AG04450 (cell line): ENCODE measurements at regions not wholly inside any gene's neighbourhood (a gene's known extent, or its start where the extent isn't known, plus 50 kb on each side); places are given as distances from the start of the nearest gene placed in this dataset.

Source experiments
- CTCF ChIA-PET: fragments of 300-600, 350-600 bp; formaldehyde crosslinking; extraction: SDS; loops from one replicate; lab custom pipeline; 2022; ENCODE audit warnings: antibody characterized with exemption, inconsistent platforms; lab: Charles Lee
- POLR2A ChIA-PET: fragments of 350-600 bp; formaldehyde crosslinking; extraction: SDS; loops from one replicate; lab custom pipeline; 2021; ENCODE audit warnings: antibody characterized with exemption, inconsistent platforms; lab: Yijun Ruan, JAX
- DNase-seq: peaks from one replicate; pipeline ENCODE4 v3.0.0-alpha.2; 2011; ENCODE audit warnings: low read depth, low spot score
- H3K27ac ChIP-seq: one replicate; pipeline ENCODE4 v1.5.1; 2012; ENCODE audit warnings: low read depth, low read length, control low read depth
- H3K27me3 ChIP-seq: one replicate; pipeline ENCODE4 v1.6.0; 2012; ENCODE audit warnings: low read length; ENCODE audit not compliant: control insufficient read depth, insufficient read depth
- H3K4me3 ChIP-seq: 2 replicates; pipeline ENCODE4 v1.5.1; 2011; ENCODE audit warnings: mild to moderate bottlenecking, low read depth, low read length, control low read depth
- H3K9me3 ChIP-seq: 2 replicates; pipeline ENCODE4 v1.5.1; 2012; ENCODE audit warnings: low read length; ENCODE audit not compliant: control insufficient read depth, insufficient read depth
- CTCF ChIP-seq: IDR thresholded peaks from 2 replicates; pipeline ENCODE4 v1.5.1; 2011; ENCODE audit warnings: low read depth, low read length, control low read depth, inconsistent platforms

- ChIA-PET POLR2A (no interaction called here), CTCF (interaction anchor here (1.8 to 2.1 kb wide), 2 partner anchors 36 to 40 kb away, joined by 7 to 8 read pairs; no protein-coding TSS in a partner anchor)
- no peak overlapping the region for H3K4me3 ChIP-seq
- no peak for TF ChIP-seq CTCF
- DNase-seq, result peak; percentile 13
- no peaks in the 10 kb centered on the region for H3K9me3 ChIP-seq
- H3K27me3 ChIP-seq, result no peaks in the 10 kb centered on the region
- H3K27ac ChIP-seq, result no peak overlapping the region
Measured at GRCh38 chr2:12970861-12971260, 254.1 kb downstream of the TRIB2 start.

GRCh38 chr2:12971581-12972365, 255.0 kb downstream of the TRIB2 start:
- POLR2A ChIA-PET, result no interaction called here
- CTCF ChIA-PET, result interaction anchor here (0.9 to 2.1 kb wide), 3 partner anchors 20 to 40 kb away, joined by 3 to 8 read pairs (median 7); no protein-coding TSS in a partner anchor

GRCh38 chr2:12978066-12978835, 261.5 kb downstream of the TRIB2 start:
- CTCF ChIA-PET, result no interaction called here
- H3K27ac ChIP-seq, result no peak overlapping the region

More at GRCh38 chr2:12971581-12972365, 255.0 kb downstream of the TRIB2 start:
- Histone ChIP-seq H3K4me3 (no peak overlapping the region), H3K27me3 (no peaks in the 10 kb centered on the region), H3K27ac (no peak overlapping the region), H3K9me3 (no peaks in the 10 kb centered on the region)
- TF ChIP-seq CTCF, result no peak
- DNase-seq, result no peak

GRCh38 chr2:12979066-12979465, 262.3 kb downstream of the TRIB2 start:
- CTCF ChIA-PET, result interaction anchor here (1.0 kb wide), 1 partner anchor 28 kb away, joined by 4 read pairs; no protein-coding TSS in a partner anchor
- DNase-seq, result no peak
- Histone ChIP-seq H3K27ac (no peak overlapping the region), H3K27me3 (no peaks in the 10 kb centered on the region), H3K9me3 (no peaks in the 10 kb centered on the region), H3K4me3 (no peak overlapping the region)
- POLR2A ChIA-PET, result no interaction called here
- TF ChIP-seq CTCF, result no peak

More at GRCh38 chr2:12978066-12978835, 261.5 kb downstream of the TRIB2 start:
- H3K27me3 ChIP-seq, result no peaks in the 10 kb centered on the region
- POLR2A ChIA-PET, result no interaction called here
- no peak for DNase-seq
- H3K9me3 ChIP-seq, result no peaks in the 10 kb centered on the region
- no peak overlapping the region for H3K4me3 ChIP-seq
- TF ChIP-seq CTCF, result no peak
